GM21367 (cell line): ENCODE measurements at regions not wholly inside any gene's neighbourhood (a gene's known extent, or its start where the extent isn't known, plus 50 kb on each side); places are given as distances from the start of the nearest gene placed in this dataset.
"Not testable (repeated sequence)": the region's sequence is repeated elsewhere in the genome, so short reads cannot be mapped to it uniquely, and the experiment has no call there.

ENCODE experiments used
- ATAC-seq: cut with Tn5 transposase; IDR thresholded peaks from one replicate; pipeline ENCODE4 v1.9.1; 2021; ENCODE audit not compliant: unreplicated experiment

GRCh38 chr3:69688400-69688799 is 50.9 kb upstream of the MITF start:
- no peak for ATAC-seq

- ATAC-seq: no peak
These were observed 51.6 kb upstream of the MITF start for GRCh38 chr3:69687641-69688040.

GRCh38 chr3:69686056-69686455 is 53.2 kb upstream of the MITF start:
- no peak for ATAC-seq

- ATAC-seq: no peak
These were observed 54.8 kb upstream of the MITF start for GRCh38 chr3:69684309-69684961.

- no peak for ATAC-seq
These were observed 56.0 kb upstream of the MITF start for GRCh38 chr3:69683082-69683806.

- not testable (repeated sequence) for ATAC-seq
These were observed 61.8 kb upstream of the MITF start for GRCh38 chr3:69677456-69677855.

GRCh38 chr3:69675786-69676530 is 63.3 kb upstream of the MITF start:
- ATAC-seq: no peak

- no peak for ATAC-seq
These were observed 64.5 kb upstream of the MITF start for GRCh38 chr3:69674752-69675151.

GRCh38 chr3:69671082-69671952 is 67.9 kb upstream of the MITF start:
- ATAC-seq: no peak

- no peak for ATAC-seq
These were observed 70.2 kb upstream of the MITF start for GRCh38 chr3:69669070-69669469.

GRCh38 chr3:69665026-69665737 is 74.1 kb upstream of the MITF start:
- ATAC-seq: no peak

GRCh38 chr3:69660631-69661030 is 78.6 kb upstream of the MITF start:
- ATAC-seq: no peak

- no peak for ATAC-seq
These were observed 79.9 kb upstream of the MITF start for GRCh38 chr3:69659180-69659910.

GRCh38 chr3:69658514-69659140 is 80.6 kb upstream of the MITF start:
- no peak for ATAC-seq

GRCh38 chr3:69657030-69657429 is 82.2 kb upstream of the MITF start:
- not testable (repeated sequence) for ATAC-seq

GRCh38 chr3:69651765-69652164 is 87.5 kb upstream of the MITF start:
- ATAC-seq: no peak

GRCh38 chr3:69650066-69650419 is 89.2 kb upstream of the MITF start:
- ATAC-seq: no peak

GRCh38 chr3:69649120-69650065 is 89.9 kb upstream of the MITF start:
- ATAC-seq: no peak
